GM23248 (cell line): ENCODE measurements at regions not wholly inside any gene's neighbourhood (a gene's known extent, or its start where the extent isn't known, plus 50 kb on each side); places are given as distances from the start of the nearest gene placed in this dataset.

Experiments used
- EZH2 ChIP-seq: fragments of 200-600 bp; sonication (generic); IDR thresholded peaks from 2 replicates; pipeline ENCODE4 v1.6.1; 2018; ENCODE audit warnings: antibody characterized with exemption, mild to moderate bottlenecking; ENCODE audit not compliant: insufficient read depth, poor library complexity, severe bottlenecking
- EZH2phosphoT487 ChIP-seq: fragments of 200-600 bp; sonication (generic); IDR thresholded peaks from 2 replicates; pipeline ENCODE4 v1.6.1; 2018; ENCODE audit warnings: antibody characterized with exemption, moderate library complexity, mild to moderate bottlenecking, low read depth; ENCODE audit not compliant: insufficient read depth

DNA sequence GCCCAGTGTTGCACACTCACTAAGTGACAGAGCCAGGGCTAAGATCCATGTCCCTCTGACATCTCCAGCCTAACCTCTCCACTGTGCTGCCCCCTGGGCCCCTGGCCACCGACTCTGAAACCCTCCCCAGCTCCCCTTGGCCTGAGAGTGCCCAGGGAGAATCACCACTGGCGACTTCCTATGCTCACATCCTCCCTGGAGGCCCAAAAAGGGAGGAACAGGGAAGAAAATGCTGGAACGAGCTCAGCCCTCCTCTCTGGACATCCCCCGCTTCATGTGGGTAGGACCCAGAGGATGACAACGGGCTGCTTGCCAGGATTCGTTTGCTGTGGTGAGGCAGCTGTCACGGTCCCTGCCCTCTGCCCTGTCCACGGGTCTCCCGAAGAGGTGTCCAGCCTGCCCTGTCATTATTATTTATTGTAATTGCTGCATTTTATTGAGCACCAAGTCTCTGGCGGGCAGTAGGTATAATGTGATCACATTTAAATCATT is 153.5 kb upstream of the RPL38 start:
- TF ChIP-seq EZH2 (no peak), EZH2phosphoT487 (no peak)
